IMR-90 (cell line): ENCODE measurements at regions not wholly inside any gene's neighbourhood (a gene's known extent, or its start where the extent isn't known, plus 50 kb on each side); places are given as distances from the start of the nearest gene placed in this dataset.
A peak's percentile ranks its signal among the peaks of the same experiment; 100 is the strongest.

Experiments used
- ATAC-seq: fragments of 200-7000 bp; cut with Tn5 transposase; 2 replicates; pipeline ENCODE4 v1.9.1; 2020; ENCODE audit warnings: low read depth, mild to moderate bottlenecking, moderate library complexity
- BruUV-seq: library from RNA; stranded (reverse); fragments of 400-500 nt; replicated peaks from 2 replicates; lab custom pipeline; 2021; lab: Mats Ljungman, UMichigan
- CTCF ChIA-PET: fragments of 300-600 bp; formaldehyde crosslinking; extraction: SDS; loops from one replicate; lab custom pipeline; 2021; ENCODE audit warnings: antibody characterized with exemption; lab: Yijun Ruan, JAX
- POLR2A ChIA-PET: fragments of 300-600 bp; sonication (Branson Sonifier 250); formaldehyde crosslinking; loops from one replicate; lab custom pipeline; 2022; ENCODE audit warnings: antibody characterized with exemption; ENCODE audit not compliant: unreplicated experiment; lab: Charles Lee
- DNase-seq: peaks from one replicate; pipeline ENCODE4 v3.0.0; 2013
- H2AFZ ChIP-seq: replicated peaks from 2 replicates; pipeline ENCODE3; 2013; ENCODE audit warnings: low read length, mild to moderate bottlenecking; ENCODE audit not compliant: poor library complexity
- H2AK5ac ChIP-seq: 2 replicates; pipeline ENCODE4 v1.6.1; 2013; ENCODE audit warnings: low read depth, low read length, inconsistent platforms
- H2AK9ac ChIP-seq: replicated peaks from 2 replicates; pipeline ENCODE3; 2013; ENCODE audit warnings: mild to moderate bottlenecking, low read depth, low read length, moderate library complexity; ENCODE audit not compliant: poor library complexity
- H2BK120ac ChIP-seq: 2 replicates; pipeline ENCODE4 v1.6.1; 2013; ENCODE audit warnings: low read depth, low read length, inconsistent platforms
- H2BK15ac ChIP-seq: 3 replicates; pipeline ENCODE4 v1.6.1; 2013; ENCODE audit warnings: low read depth, low read length, inconsistent platforms
- H2BK20ac ChIP-seq: 2 replicates; pipeline ENCODE4 v1.6.1; 2013; ENCODE audit warnings: low read depth, mild to moderate bottlenecking, inconsistent platforms, low read length, moderate library complexity
- H2BK5ac ChIP-seq: 2 replicates; pipeline ENCODE4 v1.6.1; 2013; ENCODE audit warnings: mild to moderate bottlenecking, low read depth, low read length, inconsistent platforms; ENCODE audit not compliant: poor library complexity, severe bottlenecking
- H3K14ac ChIP-seq: replicated peaks from 2 replicates; pipeline ENCODE4 v1.6.1; 2013; ENCODE audit warnings: low read depth, low read length, inconsistent platforms
- H3K18ac ChIP-seq: 2 replicates; pipeline ENCODE4 v1.6.1; 2013; ENCODE audit warnings: low read depth, low read length, control low read depth
- H3K23ac ChIP-seq: 2 replicates; pipeline ENCODE4 v1.6.1; 2013; ENCODE audit warnings: low read depth, low read length, inconsistent platforms
- H3K27ac ChIP-seq: 2 replicates; pipeline ENCODE4 v1.5.1; 2013; ENCODE audit warnings: mild to moderate bottlenecking, control low read depth, low read length; ENCODE audit not compliant: insufficient read depth
- H3K27me3 ChIP-seq: 2 replicates; pipeline ENCODE4 v1.6.1; 2013; ENCODE audit warnings: low read length; ENCODE audit not compliant: control insufficient read depth, insufficient read depth
- H3K36me3 ChIP-seq: 2 replicates; pipeline ENCODE4 v1.6.1; 2013; ENCODE audit warnings: low read length, mixed read lengths; ENCODE audit not compliant: control insufficient read depth, insufficient read depth
- H3K4ac ChIP-seq: 2 replicates; pipeline ENCODE4 v1.6.1; 2013; ENCODE audit warnings: low read depth, low read length, inconsistent platforms
- H3K4me1 ChIP-seq: 2 replicates; pipeline ENCODE4 v1.6.1; 2013; ENCODE audit warnings: low read length, mixed read lengths; ENCODE audit not compliant: control insufficient read depth, insufficient read depth
- H3K4me2 ChIP-seq: 2 replicates; pipeline ENCODE4 v1.6.1; 2013; ENCODE audit warnings: low read depth, mild to moderate bottlenecking, control low read depth, low read length, moderate library complexity
- H3K4me3 ChIP-seq: 2 replicates; pipeline ENCODE4 v1.5.1; 2013; ENCODE audit warnings: low read depth, mild to moderate bottlenecking, control low read depth, low read length, moderate library complexity; ENCODE audit not compliant: insufficient read depth
- H3K56ac ChIP-seq: 2 replicates; pipeline ENCODE4 v1.6.1; 2013; ENCODE audit warnings: low read length, inconsistent platforms; ENCODE audit not compliant: insufficient read depth; ENCODE audit errors: extremely low read depth
- H3K79me1 ChIP-seq, 2 experiments: 2 replicates each; pipeline ENCODE4 v1.6.1; 2013; ENCODE audit warnings: low read length in 2 of 2, inconsistent platforms in 1 of 2, low read depth in 1 of 2
- H3K9ac ChIP-seq: 2 replicates; pipeline ENCODE4 v1.6.1; 2013; ENCODE audit warnings: low read depth, low read length, control low read depth
- H3K9me1 ChIP-seq: 2 replicates; pipeline ENCODE4 v1.6.1; 2013; ENCODE audit warnings: low read length, inconsistent platforms; ENCODE audit not compliant: insufficient read depth
- H3K9me3 ChIP-seq: 2 replicates; pipeline ENCODE4 v1.6.1; 2013; ENCODE audit warnings: low read length; ENCODE audit not compliant: control insufficient read depth, insufficient read depth
- H4K20me1 ChIP-seq: 2 replicates; pipeline ENCODE4 v1.6.1; 2013; ENCODE audit warnings: low read length, inconsistent platforms; ENCODE audit not compliant: insufficient read depth
- H4K5ac ChIP-seq: 2 replicates; pipeline ENCODE4 v1.6.1; 2013; ENCODE audit warnings: mild to moderate bottlenecking, low read depth, low read length, control low read depth
- H4K8ac ChIP-seq, 2 experiments: 2 replicates each; pipeline ENCODE4 v1.6.1; 2013; ENCODE audit warnings: low read depth in 2 of 2, low read length in 2 of 2, control low read depth in 1 of 2, inconsistent platforms in 1 of 2
- H4K91ac ChIP-seq: 2 replicates; pipeline ENCODE4 v1.6.1; 2013; ENCODE audit warnings: low read depth, low read length, inconsistent platforms; ENCODE audit not compliant: insufficient read depth
- BHLHE40 ChIP-seq: fragments of 150-350 bp; IDR thresholded peaks from 2 replicates; pipeline ENCODE4 v1.6.1; 2016; ENCODE audit warnings: mild to moderate bottlenecking, low read depth, low read length
- CEBPB ChIP-seq: IDR thresholded peaks from 2 replicates; pipeline ENCODE4 v1.6.1; 2012; ENCODE audit warnings: low read depth, low read length, improper control_type of control experiment
- CHD1 ChIP-seq: IDR thresholded peaks from 2 replicates; pipeline ENCODE4 v1.6.1; 2012; ENCODE audit warnings: low read depth, low read length, improper control_type of control experiment
- FOS ChIP-seq: fragments of 150-350 bp; IDR thresholded peaks from 2 replicates; pipeline ENCODE4 v1.6.1; 2016; ENCODE audit warnings: low read depth, low read length
- NFE2L2 ChIP-seq: fragments of 150-350 bp; IDR thresholded peaks from 2 replicates; pipeline ENCODE4 v1.6.1; 2016; ENCODE audit warnings: low read depth, mild to moderate bottlenecking, low read length
- WGBS, 2 experiments: methylation state at CpG; one replicate each; pipeline versions ENCODE4 v1.1.5 to v1.1.7; 2013; ENCODE audit warnings: missing lambda C conversion rate in 2 of 2; ENCODE audit not compliant: insufficient read length in 1 of 2; ENCODE audit errors: extremely low coverage in 2 of 2; 5-methylcytosine and 5-hydroxymethylcytosine counted together
- dilution Hi-C: fragments of 300-500 bp; cut with HindIII; formaldehyde crosslinking; loops from one replicate; pipeline ENCODE4 v1.14.3; 2018; ENCODE audit warnings: low sequenced_read_pairs; ENCODE audit not compliant: unreplicated experiment
- in situ Hi-C: fragments of 300-500 bp; cut with MboI; formaldehyde crosslinking; loops from 3 replicates; pipeline ENCODE4 v1.14.3; 2019; ENCODE audit warnings: low sequenced_read_pairs, inconsistent platforms, mixed read lengths
- intact Hi-C: fragments of 100-400 bp; cut with micrococcal nuclease; formaldehyde crosslinking; loops from 2 replicates; pipeline ENCODE4 v1.10.0; 2022
- TF ChIP-seq, protein P1 (sequence below): fragments of 150-350 bp; IDR thresholded peaks from 2 replicates; pipeline ENCODE4 v1.6.1; 2017; ENCODE audit warnings: mild to moderate bottlenecking, antibody characterized with exemption, low read length, low read depth

- Histone ChIP-seq H4K8ac (no peak overlapping the region), H2BK120ac (no peak overlapping the region), H3K9ac (no peak overlapping the region), H3K4ac (no peak overlapping the region), H4K91ac (no peak overlapping the region), H3K14ac (no peak overlapping the region), H3K18ac (no peak overlapping the region), H3K4me1 (no peaks in the 10 kb centered on the region), H3K23ac (no peak overlapping the region), H2BK20ac (no peak overlapping the region), H2BK15ac (no peak overlapping the region), H4K5ac (no peak overlapping the region), H3K27me3 (no peaks in the 10 kb centered on the region), H3K56ac (no peak overlapping the region), H3K36me3 (no peaks in the 10 kb centered on the region), H3K9me3 (peaks cover 6% of the 10 kb centered on the region), H3K4me3 (0 out of 2 replicates have a peak overlapping the region, but pooled peaks have one; percentile 14), H3K79me1 (no peaks in the 10 kb centered on the region), H3K27ac (no peak overlapping the region), H3K9me1 (no peaks in the 10 kb centered on the region), H2BK5ac (no peak overlapping the region), H2AFZ (no peak overlapping the region), H2AK5ac (no peak overlapping the region), H3K4me2 (peak overlapping the region; percentile 51), H4K20me1 (no peaks in the 10 kb centered on the region), H2AK9ac (no peak overlapping the region)
- TF ChIP-seq FOS = no peak
- TF ChIP-seq CHD1 = no peak
- no peak for TF ChIP-seq CEBPB
- TF ChIP-seq, protein P1, sequence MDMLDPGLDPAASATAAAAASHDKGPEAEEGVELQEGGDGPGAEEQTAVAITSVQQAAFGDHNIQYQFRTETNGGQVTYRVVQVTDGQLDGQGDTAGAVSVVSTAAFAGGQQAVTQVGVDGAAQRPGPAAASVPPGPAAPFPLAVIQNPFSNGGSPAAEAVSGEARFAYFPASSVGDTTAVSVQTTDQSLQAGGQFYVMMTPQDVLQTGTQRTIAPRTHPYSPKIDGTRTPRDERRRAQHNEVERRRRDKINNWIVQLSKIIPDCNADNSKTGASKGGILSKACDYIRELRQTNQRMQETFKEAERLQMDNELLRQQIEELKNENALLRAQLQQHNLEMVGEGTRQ = no peak
- TF ChIP-seq BHLHE40 = no peak
- TF ChIP-seq NFE2L2 = no peak
- DNase-seq (peak; percentile 41), ATAC-seq (peak; percentile 87)
- WGBS, 2 experiments = no CpG with 5 or more reads among the region's 4 CpGs
- intact Hi-C loops (no loop called here), in situ Hi-C loops (no loop called here), dilution Hi-C loops (no loop called here)
- CTCF ChIA-PET = interaction anchor here (0.6 kb wide), 1 partner anchor 9 kb away, joined by 4 read pairs; no protein-coding TSS in a partner anchor
- BruUV-seq = no TSS peak
- POLR2A ChIA-PET = no interaction called here
Measured at GRCh38 chr6:5866547-5867051, 140.1 kb downstream of the NRN1 start.
